Erythroblast (primary cell): ENCODE measurements at regions not wholly inside any gene's neighbourhood (a gene's known extent, or its start where the extent isn't known, plus 50 kb on each side); places are given as distances from the start of the nearest gene placed in this dataset.

Experiments used
- GATA1 ChIP-seq: IDR thresholded peaks from 2 replicates; pipeline ENCODE4 v1.6.1; 2011; ENCODE audit warnings: low read depth, mild to moderate bottlenecking, control low read depth, low read length, moderate library complexity
- POLR2A ChIP-seq: IDR thresholded peaks from 2 replicates; pipeline ENCODE4 v1.6.1; 2011; ENCODE audit warnings: mild to moderate bottlenecking, low read length

- TF ChIP-seq POLR2A = no peak
- TF ChIP-seq GATA1 = no peak
These were observed 189.7 kb downstream of the ACTR3B start for GRCh38 chr7:152949253-152949652.
